ENCODE measurements at regions not wholly inside any gene's neighbourhood (a gene's known extent, or its start where the extent isn't known, plus 50 kb on each side); places are given as distances from the start of the nearest gene placed in this dataset.

GRCh38 chr9:107688728-107689127, 199.2 kb upstream of the KLF4 start:
- DNase-seq, result no peak

GRCh38 chr9:107685901-107686300, 196.3 kb upstream of the KLF4 start:
- no peak for DNase-seq

DNA sequence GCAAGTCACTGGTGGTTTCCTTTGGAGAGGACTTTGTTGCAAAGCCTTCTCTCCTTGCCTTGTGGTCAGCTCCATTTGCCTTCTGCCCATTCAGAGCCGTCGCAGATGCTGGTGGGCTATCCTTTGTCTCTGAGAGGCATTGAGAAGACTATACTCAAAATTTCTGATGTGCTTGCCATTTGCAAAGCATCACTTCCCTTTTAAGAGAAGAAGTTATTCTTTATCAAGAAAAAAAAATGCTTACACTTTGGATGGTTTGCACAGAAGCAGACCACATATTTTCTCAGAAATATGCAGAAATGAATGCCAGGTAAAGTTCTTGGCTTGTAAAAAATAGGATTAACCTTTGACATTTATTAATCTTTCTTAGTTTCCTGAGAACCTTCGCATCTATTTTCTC, 195.8 kb upstream of the KLF4 start:
- no peak for DNase-seq

DNA sequence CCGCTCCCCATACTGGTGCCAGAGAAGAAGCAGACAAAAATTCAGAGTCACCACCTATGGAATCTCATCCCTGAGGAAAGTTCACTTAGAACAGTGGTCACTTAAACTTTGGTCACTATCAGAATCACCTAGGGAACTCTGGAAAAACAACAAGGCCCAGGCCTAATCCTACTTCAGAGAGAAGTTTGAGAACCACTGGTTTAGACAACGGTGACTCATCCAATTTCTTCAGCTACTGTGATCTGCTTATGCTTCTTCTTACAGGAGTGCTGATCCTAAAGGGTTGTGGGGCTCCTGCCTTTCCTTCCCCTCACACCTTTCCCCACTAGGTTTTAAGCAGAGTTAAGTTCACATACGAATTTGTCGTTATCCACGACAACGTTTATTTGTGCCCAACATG, 194.7 kb upstream of the KLF4 start:
- no peak for DNase-seq

DNA sequence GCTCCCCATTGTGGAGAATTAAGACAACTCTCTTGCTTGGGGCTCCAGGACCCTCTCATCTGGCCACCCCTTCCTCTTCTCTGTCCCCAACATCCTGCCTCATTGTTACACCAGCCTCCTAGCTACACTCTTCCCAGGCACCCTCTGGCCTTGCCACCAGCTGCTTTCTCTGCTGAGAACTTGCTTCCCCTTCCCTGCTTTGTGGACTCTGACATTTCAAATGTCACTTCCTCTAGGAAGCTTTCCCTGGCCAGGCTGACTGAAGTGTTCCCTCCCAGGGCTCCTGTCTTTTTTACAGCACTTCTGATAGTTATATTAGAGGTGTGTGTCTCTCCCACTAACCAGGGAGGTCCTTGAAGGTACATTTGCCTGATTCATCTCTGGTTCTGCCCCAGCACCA, 194.0 kb upstream of the KLF4 start:
- no peak for DNase-seq

DNA sequence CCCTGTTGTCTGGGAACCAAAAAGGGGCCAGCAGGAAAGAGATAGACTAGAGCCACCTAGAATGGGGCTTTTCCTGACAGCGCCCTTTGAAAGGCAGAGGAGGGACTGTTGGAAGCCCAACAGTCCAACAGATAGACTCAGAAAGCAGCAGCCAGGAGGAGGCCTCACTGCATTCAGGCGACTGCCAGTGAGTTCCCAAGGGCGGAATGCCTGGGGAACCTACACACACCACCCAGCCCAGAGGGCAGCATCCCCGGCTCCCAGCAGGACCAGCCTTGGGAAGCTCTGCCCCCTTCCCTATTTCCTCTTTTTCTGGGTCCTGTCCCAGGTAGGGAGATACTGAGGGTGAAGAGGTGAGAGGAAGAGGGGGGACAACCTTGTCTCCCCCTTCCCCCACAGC, 192.4 kb upstream of the KLF4 start:
- no peak for DNase-seq

GRCh38 chr9:107675351-107676259, 186.0 kb upstream of the KLF4 start:
- DNase-seq, result no peak

- no peak for DNase-seq
These were observed 185.2 kb upstream of the KLF4 start for GRCh38 chr9:107674721-107675277.

DNA sequence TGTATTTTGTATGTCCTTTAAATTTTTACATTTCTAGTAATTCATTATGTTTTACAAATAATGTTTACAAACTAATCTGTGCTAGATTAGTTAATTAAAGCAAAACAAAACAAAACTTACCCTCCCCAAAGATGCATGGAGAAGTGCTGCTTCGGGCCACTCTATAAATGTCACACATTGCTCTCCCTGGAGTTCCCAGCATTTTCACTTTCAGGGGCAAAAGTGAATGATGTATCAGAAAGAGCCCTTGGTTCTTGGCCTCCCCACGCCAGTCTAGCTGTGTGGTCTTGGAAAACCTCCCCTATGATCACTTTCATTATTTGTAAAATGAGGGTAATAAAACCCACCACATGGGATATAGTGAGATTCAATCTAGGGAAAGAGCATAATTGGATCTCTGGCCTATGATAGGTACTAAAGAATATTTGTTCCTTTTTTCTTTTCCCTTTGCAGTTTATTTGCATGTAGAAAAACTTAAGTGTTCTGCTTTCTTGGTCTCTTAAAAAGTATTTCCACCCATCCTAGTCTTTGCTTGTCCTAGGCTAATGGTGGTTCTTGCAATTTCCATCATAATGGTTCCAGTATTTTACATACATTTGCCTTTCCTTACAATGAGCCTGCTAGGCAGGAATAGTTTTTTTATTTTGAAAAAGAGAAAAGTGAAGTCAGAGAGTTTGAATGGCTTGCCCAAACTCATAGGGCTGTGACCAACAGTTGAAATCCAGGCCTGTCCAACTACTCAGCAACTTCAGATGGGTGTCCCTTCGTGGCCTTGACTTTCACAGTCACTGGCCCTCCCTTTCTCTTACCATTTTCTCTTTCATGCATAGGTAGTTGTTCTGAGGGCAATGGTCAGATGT, 184.5 kb upstream of the KLF4 start:
- no peak for DNase-seq

DNA sequence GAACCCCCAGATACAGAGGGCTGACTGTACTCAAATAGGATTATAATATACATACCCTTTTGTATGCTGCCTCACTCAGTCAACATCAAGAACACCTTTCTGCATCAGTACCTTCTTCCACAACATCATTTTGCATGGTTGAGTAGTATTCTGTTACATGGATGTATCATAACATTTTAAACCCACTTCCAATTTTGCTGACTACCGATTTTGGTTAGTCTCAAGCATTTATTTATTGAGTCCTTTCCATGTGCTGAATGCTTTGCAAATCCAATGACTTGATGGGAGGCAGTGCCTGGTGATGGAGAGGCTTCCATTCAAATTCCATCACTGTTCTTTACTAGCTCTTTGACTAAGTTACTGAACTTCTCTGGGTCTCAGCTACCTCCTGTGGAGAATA, 182.0 kb upstream of the KLF4 start:
- no peak for DNase-seq

GRCh38 chr9:107669422-107669821, 179.9 kb upstream of the KLF4 start:
- DNase-seq, result no peak

GRCh38 chr9:107667231-107668070, 177.9 kb upstream of the KLF4 start:
- no peak for DNase-seq

DNA sequence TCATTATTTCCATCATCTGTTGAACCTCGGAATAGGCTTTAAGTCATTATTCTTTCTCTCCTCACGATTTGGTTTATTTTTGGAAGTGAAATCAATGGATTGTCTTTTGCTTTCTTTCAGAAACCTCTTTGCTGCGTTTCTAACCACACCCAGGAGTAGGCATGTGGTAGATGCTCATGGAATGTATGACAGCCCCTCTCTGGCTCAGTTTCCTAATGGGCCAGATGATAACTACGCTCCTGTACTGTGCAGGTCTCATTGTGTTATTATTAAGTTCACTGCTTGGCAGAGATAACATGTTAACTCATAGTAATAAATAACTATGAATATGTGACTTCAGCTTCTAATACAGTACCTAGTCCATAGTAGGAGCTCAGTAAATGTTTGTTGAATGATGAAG, 175.5 kb upstream of the KLF4 start:
- no peak for DNase-seq

DNA sequence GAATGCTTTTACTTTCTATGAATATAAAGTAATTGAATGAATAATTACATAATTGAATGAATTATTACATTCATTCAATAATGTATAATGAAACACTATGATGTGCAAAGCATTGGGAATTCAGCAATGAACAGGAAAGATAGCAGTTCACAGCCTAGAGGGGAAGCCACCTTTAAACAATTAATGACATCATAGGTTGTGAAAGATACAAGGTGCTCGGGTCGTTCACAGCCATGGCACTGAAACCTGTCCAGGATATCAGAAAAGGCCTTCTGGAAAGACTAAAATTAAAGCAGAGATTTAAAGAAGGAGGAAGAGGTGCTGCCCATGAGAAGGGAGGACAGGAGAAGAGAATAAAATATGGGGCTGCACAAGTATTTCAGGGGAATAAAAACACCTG, 171.4 kb upstream of the KLF4 start:
- no peak for DNase-seq

DNA sequence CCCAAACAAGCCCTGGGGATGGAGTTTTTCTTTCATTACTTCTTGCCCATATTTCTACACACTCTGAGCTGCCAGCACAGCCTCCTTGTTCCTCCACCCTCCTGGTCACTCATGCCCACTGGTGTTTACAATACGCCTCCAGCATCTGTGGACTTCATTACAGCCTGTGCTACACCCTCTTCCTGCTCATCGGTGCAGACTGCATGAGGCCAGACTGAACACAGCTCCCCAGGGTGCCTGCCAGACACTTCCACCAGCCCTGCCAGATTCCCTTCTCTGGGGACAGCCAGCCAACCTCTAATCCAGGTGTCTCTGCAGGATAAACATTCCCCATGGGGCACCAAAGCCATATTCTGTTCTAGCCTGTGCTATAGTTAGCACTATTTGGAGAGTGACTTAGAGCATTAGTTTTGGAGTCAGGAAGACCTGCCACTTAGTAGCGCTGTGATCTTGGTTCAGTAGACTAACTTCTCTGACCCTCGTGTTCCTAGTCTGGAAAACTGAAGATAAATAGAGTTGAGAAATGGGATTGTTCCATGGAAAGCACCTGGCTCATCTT, 163.8 kb upstream of the KLF4 start:
- no peak for DNase-seq

- no peak for DNase-seq
These were observed 161.4 kb upstream of the KLF4 start for GRCh38 chr9:107650995-107651394.

DNA sequence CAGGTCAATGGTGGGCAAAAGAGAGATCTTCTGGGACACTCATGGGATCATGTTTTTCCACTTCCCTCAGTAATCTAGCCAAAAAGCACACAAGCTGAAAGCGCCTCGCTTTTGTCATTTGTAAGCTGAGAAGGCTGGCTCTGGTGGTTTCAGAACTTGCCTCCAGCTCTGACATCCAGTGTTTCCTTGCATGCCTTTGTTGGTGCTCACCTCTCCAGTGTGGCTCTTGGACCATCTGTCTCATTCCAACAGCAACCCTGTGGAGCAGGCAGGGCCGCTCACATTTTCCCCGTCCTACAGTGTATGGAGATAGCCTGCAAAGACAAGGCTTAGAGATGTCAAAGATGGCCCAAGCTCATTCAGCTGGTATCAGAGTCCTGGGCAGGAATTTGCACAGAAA, 160.8 kb upstream of the KLF4 start:
- no peak for DNase-seq

- DNase-seq, result no peak
These were observed 158.7 kb upstream of the KLF4 start for GRCh38 chr9:107648153-107648715.

- DNase-seq, result no peak
These were observed 158.0 kb upstream of the KLF4 start for GRCh38 chr9:107647611-107648010.

- DNase-seq, result no peak
These were observed 157.6 kb upstream of the KLF4 start for GRCh38 chr9:107647141-107647540.

DNA sequence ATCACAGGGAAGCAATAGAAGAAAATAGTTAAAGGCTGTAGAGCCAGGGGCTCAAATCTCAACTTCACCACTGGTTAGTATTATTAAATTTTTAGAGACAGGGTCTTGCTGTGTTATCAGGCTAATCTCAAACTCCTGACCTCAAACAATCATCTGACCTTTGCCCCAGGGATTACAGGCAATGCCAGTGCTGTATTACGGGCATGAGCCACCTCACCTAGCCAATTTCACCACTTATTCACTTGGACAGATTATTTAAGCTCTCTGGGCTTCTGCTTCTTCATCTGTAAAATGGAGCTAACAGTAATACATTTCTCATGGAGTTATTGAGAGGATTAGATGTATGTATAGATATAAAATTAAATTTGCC, 155.9 kb upstream of the KLF4 start:
- DNase-seq, result no peak
